HAP-1 (cell line): ENCODE measurements at regions not wholly inside any gene's neighbourhood (a gene's known extent, or its start where the extent isn't known, plus 50 kb on each side); places are given as distances from the start of the nearest gene placed in this dataset.

ENCODE experiments used
- DNase-seq, 2 experiments: peaks; one replicate each; pipeline ENCODE4 v3.0.0-alpha.2; 2016 to 2020; ENCODE audit warnings: low spot score in 2 of 2
- H3K27me3 ChIP-seq: fragments of 250-450 bp; sonication (Bioruptor Pico); 2 replicates; pipeline ENCODE4 v1.5.1; 2020; ENCODE audit warnings: low read depth, mild to moderate bottlenecking, moderate library complexity
- H3K36me3 ChIP-seq: fragments of 250-450 bp; sonication (Bioruptor Pico); replicated peaks from 2 replicates; pipeline ENCODE4 v1.5.1; 2020; ENCODE audit warnings: mild to moderate bottlenecking
- H3K4me1 ChIP-seq: fragments of 250-450 bp; sonication (Bioruptor Pico); 2 replicates; pipeline ENCODE4 v1.5.1; 2020; ENCODE audit warnings: mild to moderate bottlenecking
- H3K4me3 ChIP-seq: fragments of 250-450 bp; sonication (Bioruptor Pico); 2 replicates; pipeline ENCODE4 v1.5.1; 2020; ENCODE audit warnings: mild to moderate bottlenecking, moderate library complexity
- H3K9me3 ChIP-seq: fragments of 250-450 bp; sonication (Bioruptor Pico); 2 replicates; pipeline ENCODE4 v1.5.1; 2020; ENCODE audit warnings: mild to moderate bottlenecking, moderate library complexity
- in situ Hi-C: fragments of 300-500 bp; cut with MboI; formaldehyde crosslinking; loops from 3 replicates; pipeline ENCODE4 v1.14.3; 2020; ENCODE audit warnings: low sequenced_read_pairs, inconsistent platforms, mixed read lengths

DNA sequence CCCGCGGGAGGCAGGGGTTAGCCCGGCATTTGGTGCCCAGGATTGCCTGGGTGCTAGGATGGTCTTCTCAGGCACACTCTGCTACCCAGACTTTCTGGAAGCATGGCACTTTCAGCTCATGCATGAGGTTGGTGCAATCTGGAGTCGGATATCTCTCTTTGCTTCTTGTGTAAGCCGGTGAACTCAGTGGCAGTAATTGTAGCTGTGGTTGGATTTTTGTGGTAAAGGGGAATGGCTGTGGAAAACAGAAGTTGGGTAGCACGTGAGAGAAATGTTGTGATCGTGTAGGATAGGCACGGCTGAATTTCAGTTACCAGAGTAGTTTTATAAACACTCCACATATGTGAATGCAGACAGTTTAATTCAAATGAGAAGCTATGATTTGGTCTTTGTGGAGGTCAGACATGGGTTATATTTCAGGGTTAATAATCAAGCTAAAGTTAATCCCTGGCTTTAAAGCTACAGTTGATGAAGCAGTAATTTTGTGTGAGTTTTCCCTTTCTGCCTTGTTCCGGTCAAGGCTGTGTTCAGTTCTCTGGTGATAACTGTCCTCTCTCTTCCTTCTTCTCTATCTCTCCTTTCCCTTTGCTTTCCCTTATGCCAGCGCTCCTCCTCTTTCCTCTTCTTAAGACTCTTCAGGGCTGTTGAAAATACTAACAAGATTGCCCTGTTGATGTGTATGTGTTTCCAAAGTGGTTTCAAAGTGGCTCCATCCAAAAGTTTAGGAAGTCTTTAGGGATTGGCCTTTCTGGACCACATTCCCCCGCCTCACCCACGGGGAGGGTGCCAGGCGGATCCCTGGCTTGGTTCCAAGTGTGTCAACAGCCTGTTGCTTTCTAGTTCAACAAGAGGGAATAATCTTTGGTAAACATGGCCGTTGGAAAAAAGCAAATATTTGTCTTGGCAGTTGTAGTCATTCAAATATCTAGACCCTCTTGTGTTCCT is 404.6 kb upstream of the C2CD4B start:
- no peaks in the 10 kb centered on the region for H3K36me3 ChIP-seq
- no peak overlapping the region for H3K4me3 ChIP-seq
- peaks cover 8% of the 10 kb centered on the region for H3K4me1 ChIP-seq
- H3K9me3 ChIP-seq, result no peaks in the 10 kb centered on the region
- no peak for DNase-seq
- H3K27me3 ChIP-seq, result no peaks in the 10 kb centered on the region
- in situ Hi-C loops, result no loop called here

DNA sequence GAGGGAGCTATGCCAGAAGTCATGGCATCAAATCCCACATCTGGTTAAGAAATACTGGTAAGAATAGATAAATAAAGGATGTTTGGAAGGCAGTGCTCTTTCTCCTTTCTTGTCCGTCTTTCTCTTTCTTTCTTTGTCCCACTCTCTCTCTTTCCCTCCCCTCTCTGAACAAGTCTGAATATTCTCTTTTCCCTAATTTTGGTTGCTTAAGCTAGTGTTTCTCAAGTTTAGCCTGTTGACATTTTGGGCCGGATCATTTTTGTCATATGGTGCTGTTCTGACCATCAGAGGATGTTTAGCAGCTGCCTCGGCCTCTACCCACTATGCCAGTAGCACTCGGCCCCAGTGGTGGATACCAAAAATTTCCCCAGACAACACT is 405.3 kb upstream of the C2CD4B start:
- in situ Hi-C loops, result no loop called here
- Histone ChIP-seq H3K4me3 (no peak overlapping the region), H3K36me3 (no peaks in the 10 kb centered on the region), H3K27me3 (no peaks in the 10 kb centered on the region), H3K9me3 (no peaks in the 10 kb centered on the region), H3K4me1 (peaks cover 3% of the 10 kb centered on the region)
- no peak for DNase-seq

DNA sequence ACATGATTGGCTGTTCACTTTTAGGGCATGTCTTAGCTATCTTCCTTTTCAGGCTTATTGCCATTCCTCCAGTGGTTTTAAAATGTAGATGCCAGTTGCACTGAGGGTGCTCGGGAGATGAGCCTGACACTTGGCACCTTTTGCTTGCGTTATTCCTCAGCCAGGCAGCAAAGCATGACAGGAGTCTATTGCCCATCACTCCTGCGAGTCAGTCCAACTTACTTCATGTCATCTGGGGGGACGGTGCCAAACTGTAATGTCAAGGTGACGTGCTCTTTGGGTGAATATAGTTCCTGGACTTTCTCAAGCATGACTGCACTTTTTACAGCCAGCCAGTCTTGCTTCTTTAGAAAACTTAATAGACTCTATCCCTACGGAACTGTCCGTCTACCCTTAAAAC is 406.0 kb upstream of the C2CD4B start:
- H3K4me3 ChIP-seq, result no peak overlapping the region
- DNase-seq, result no peak
- no peaks in the 10 kb centered on the region for H3K36me3 ChIP-seq
- H3K27me3 ChIP-seq, result no peaks in the 10 kb centered on the region
- in situ Hi-C loops, result no loop called here
- H3K4me1 ChIP-seq, result no peaks in the 10 kb centered on the region
- H3K9me3 ChIP-seq, result no peaks in the 10 kb centered on the region

DNA sequence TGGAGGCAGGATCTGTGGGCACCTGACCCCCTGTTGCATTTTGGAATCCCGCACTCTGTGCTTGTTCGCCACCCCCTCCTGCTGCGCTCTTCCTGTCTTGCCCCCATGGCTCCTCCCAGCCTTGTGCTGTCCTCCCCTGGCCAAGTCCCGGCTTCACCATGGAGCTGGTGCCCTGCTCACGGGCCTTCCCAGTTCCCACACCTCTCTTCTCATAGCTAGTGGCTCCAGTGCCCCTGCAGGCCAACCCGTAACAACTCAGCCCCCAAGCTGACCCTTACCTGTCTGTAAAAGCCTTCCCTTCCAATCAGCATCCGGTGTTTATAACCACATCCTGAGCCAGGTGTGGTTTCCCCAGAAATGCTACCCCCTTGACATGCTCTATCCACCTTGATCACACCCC is 407.7 kb upstream of the C2CD4B start:
- H3K4me1 ChIP-seq, result no peaks in the 10 kb centered on the region
- no peaks in the 10 kb centered on the region for H3K9me3 ChIP-seq
- no peak for DNase-seq
- H3K4me3 ChIP-seq, result no peak overlapping the region
- in situ Hi-C loops, result no loop called here
- H3K27me3 ChIP-seq, result no peaks in the 10 kb centered on the region
- H3K36me3 ChIP-seq, result no peaks in the 10 kb centered on the region

DNA sequence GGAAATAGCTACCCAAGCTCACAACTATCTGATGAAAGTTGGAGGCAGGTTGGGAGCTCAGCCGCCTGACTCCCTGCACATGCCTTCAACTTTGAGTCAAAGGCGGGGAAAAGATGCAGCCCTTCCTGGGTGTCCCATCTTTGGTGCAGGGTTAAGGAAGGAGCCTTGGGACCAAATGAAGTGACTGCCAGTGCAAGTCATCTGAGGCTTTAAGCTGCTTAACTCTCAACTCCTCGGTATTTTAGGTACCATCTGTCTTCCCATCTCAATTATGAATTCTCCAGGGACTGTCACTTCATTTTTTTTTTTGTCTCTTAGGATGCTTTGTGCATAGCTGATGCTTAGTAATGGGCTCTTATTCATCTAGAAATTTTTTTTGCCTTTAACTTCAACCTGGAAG is 408.8 kb upstream of the C2CD4B start:
- Histone ChIP-seq H3K4me3 (no peak overlapping the region), H3K4me1 (no peaks in the 10 kb centered on the region), H3K9me3 (no peaks in the 10 kb centered on the region), H3K36me3 (no peaks in the 10 kb centered on the region), H3K27me3 (no peaks in the 10 kb centered on the region)
- in situ Hi-C loops, result no loop called here
- no peak for DNase-seq

DNA sequence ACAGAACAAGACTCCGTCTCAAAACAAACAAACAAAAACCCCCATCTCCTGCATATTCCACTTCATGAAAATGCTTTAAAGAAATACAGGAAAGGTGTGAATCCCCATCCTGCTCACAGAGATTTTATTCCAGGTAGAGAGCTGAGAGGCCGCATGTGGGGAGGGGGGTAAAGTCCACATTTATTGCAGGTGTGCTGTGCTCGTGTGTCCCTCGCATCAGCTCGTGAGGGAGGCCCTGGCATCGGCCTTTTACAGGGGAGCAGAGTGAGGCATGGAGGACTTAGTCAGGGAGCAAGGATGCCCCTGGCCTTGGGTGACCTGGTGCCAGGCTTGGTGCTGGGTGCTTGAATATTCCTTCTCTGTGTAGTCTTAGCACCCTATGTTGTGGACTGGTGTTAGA is 413.5 kb upstream of the C2CD4B start:
- no peaks in the 10 kb centered on the region for H3K9me3 ChIP-seq
- DNase-seq, result no peak
- no peaks in the 10 kb centered on the region for H3K27me3 ChIP-seq
- in situ Hi-C loops, result no loop called here
- no peak overlapping the region for H3K4me3 ChIP-seq
- no peaks in the 10 kb centered on the region for H3K36me3 ChIP-seq
- H3K4me1 ChIP-seq, result no peaks in the 10 kb centered on the region

DNA sequence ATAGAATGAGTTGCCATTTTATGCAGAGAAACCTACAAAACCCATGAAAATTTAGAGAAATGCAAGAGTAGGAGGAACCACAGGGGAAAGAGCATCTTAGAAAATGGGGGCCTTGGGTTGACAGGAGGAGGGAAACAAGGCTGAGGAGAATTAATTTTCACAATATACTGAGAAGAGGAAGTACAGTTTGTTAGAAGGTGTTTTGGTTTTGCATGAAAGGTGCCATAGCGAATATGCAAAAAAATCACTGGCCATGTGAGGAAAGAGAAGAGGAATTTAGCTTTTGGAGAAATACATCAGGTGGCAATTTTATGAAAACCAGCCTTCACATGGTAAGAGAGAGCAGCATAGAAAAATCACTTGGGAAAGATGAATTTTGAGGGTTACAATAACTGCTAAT is 413.9 kb upstream of the C2CD4B start:
- DNase-seq, result no peak
- peaks cover 2% of the 10 kb centered on the region for H3K4me1 ChIP-seq
- no peaks in the 10 kb centered on the region for H3K27me3 ChIP-seq
- no peaks in the 10 kb centered on the region for H3K9me3 ChIP-seq
- in situ Hi-C loops, result no loop called here
- H3K36me3 ChIP-seq, result no peaks in the 10 kb centered on the region
- H3K4me3 ChIP-seq, result no peak overlapping the region

DNA sequence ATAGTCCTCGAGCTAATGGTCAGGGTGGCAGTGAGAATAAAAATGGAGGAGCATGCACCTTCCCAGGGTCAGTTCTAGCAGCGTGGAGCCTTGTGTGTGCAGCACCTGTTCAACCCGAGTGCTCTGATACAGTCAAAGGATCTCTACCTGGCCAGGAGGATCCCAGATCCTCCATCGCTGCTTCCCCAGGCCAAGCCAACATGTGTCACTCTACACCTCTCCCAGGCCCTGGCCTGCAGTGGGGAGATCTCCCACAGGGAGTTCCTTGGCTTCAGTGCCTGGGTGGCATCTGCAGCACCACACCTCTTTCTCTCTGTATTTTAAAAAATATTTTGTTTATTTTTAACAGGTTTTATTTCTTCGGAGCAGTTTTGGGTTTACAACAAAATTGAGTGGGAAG is 414.8 kb upstream of the C2CD4B start:
- Histone ChIP-seq H3K27me3 (no peaks in the 10 kb centered on the region), H3K4me3 (no peak overlapping the region), H3K36me3 (no peaks in the 10 kb centered on the region), H3K4me1 (peaks cover 11% of the 10 kb centered on the region), H3K9me3 (no peaks in the 10 kb centered on the region)
- no peak for DNase-seq
- in situ Hi-C loops, result no loop called here

DNA sequence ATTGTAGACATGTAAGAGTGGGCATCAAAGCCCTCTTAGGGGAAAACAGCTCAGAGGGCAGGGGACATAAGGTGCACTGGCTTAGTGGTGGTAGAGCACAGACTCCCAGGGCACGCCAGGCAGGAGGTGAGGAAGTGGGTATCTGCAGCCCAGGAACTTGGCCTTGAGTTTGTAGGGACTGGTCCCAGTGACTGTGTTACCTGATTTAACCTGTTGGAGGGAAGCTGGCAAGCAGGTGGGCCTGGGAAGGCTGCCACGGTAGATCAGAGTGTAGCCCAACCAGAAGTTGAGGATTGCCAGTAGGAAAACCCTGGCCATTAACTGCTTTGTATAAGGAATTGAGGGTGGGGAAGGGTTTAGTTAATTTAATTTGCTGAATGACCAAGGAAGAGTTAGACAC is 417.5 kb upstream of the C2CD4B start:
- peaks cover 11% of the 10 kb centered on the region for H3K4me1 ChIP-seq
- in situ Hi-C loops, result no loop called here

DNA sequence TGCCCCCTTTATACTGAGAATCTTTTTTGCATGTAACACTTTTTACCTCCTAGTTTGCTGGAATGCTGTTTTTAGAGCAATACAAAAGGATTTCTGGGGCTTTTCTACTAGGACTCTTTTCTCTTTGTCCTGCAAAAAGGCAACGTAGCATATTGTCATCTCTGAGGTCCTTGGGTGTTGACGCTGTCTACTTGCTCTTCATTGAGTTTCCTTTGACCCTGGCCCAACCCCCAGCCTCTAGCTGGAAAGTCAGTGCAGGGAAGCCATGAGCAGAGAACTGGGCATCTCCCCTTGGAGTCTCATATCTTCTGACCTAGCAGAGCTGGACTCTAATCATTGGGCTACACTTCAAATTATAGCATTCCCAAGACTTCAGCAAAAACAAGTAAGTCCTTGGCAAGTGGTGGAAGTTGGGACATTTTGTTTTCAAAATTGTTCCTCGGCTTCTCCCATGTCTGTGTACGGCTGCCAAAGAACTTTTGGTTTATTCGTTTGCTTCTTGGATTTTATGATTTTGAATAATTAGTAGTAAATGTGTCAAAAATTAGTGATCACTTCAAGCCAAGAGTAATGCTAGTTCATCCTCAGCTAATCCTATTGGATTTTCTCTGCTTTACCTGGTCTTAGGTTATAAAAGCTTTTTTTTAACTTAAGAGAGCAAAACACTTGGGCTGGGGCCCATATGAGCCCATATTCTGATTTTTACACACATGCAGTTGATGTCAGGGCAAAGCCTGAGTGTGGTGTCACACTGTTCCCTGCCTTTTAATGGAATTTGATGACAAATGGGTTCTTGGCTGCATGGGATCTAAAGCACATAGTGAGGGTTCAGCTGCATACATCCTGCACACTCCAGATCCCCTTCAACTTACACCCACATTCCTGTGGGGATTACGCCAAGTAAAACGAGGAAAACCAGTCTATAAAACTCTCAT is 419.5 kb upstream of the C2CD4B start:
- H3K4me3 ChIP-seq, result no peak overlapping the region
- DNase-seq, result peak; percentile 28 to 51
- in situ Hi-C loops, result no loop called here

More for the DNA sequence above, 417.5 kb upstream of the C2CD4B start:
- Histone ChIP-seq H3K27me3 (no peaks in the 10 kb centered on the region), H3K4me3 (no peak overlapping the region), H3K9me3 (no peaks in the 10 kb centered on the region), H3K36me3 (no peaks in the 10 kb centered on the region)
- no peak for DNase-seq

DNA sequence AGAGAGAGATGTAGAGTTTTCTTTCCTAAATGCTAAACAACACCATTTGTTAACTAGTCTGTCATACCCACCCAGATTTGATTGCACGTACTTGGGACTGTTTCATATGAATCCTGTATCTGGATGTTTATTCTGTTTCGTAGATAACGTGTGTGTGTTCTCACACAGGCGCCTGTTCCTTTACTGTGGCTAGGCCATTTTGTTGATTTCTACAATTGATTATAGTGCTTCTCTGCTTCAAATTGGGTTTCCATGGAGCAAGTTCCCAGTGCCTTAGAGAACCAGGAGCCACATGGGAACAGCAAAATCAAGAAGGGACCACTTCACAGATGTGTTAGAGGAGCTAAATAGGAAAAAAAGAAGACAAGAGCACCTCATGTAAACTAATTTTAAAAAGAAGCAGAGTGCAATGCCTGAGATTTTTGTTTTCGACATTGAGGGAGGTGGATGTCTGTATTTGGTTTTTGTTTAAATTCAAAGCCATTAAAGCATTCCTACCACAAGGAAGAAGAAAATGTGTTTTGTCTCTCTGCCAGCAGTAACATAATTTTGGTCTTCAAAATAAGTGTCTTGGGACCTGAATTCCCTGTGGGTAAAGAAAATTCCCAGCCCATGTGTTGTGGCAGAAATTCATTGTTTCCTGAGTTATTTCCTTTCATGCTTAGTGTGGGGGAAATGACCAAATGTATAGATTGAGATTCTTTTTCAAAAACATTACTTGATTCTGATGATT is 424.0 kb upstream of the C2CD4B start:
- no peaks in the 10 kb centered on the region for H3K9me3 ChIP-seq
- no peak for DNase-seq
- peaks cover 11% of the 10 kb centered on the region for H3K4me1 ChIP-seq
- no peaks in the 10 kb centered on the region for H3K36me3 ChIP-seq
- in situ Hi-C loops, result no loop called here
- no peak overlapping the region for H3K4me3 ChIP-seq
- H3K27me3 ChIP-seq, result no peaks in the 10 kb centered on the region

More for the DNA sequence above, 419.5 kb upstream of the C2CD4B start:
- Histone ChIP-seq H3K9me3 (no peaks in the 10 kb centered on the region), H3K27me3 (no peaks in the 10 kb centered on the region), H3K4me1 (peaks cover 14% of the 10 kb centered on the region), H3K36me3 (no peaks in the 10 kb centered on the region)

DNA sequence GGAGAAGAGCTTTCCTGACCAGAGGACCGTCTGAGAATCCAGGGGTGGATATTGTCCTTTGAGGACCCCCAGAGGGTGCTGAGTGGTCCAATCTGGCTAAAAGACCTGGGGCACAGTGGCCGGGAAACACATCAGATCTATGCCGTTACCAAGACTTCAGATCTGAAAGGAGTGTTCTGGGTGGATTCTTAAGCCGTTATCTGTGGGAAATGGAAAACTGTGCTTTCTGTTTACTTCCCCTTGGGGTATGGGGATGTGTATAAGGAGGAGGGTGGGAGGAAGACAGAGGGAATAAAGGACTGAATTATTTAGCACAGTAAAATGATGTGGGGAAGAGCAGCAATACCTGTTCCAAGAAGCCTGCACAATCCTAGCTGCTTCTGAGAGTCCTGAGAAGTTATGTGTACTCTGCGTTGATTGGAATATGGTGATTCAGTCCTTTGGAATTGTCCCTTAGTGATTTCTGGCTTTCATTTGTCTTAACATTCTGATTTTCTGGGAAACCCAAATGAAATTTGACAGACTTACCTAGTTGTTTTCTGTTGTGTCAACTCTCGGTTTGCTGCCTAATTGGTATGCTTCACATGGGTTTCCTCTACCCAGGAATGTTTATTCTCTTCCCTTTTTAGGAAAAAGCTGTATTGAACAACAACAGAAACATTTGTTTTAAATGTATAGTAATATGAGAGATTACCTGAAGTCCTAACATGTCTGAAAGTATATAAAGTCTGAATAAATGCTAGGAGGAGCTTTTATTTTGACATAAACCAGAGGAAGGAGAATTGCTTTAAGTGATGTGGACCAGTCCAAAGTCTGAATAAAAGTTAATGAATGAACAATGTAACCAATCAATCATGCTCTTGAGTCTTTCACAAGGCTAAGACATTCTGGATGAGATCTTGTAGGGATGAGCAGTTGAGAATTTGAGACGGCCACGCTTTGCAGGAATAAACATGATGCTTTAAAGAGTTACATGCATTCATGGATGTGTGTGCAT is 427.1 kb upstream of the C2CD4B start:
- Histone ChIP-seq H3K27me3 (peaks cover under 1% of the 10 kb centered on the region; the same call in 1 of the 2 replicates), H3K9me3 (no peaks in the 10 kb centered on the region), H3K36me3 (no peaks in the 10 kb centered on the region), H3K4me3 (no peak overlapping the region), H3K4me1 (peaks cover 3% of the 10 kb centered on the region; the same call in 1 of the 2 replicates)
- in situ Hi-C loops, result no loop called here
- DNase-seq, result no peak
